NCI-H226 (cell line): ENCODE measurements at regions not wholly inside any gene's neighbourhood (a gene's known extent, or its start where the extent isn't known, plus 50 kb on each side); places are given as distances from the start of the nearest gene placed in this dataset.
"Not testable (repeated sequence)": the region's sequence is repeated elsewhere in the genome, so short reads cannot be mapped to it uniquely, and the experiment has no call there.

Experiments used
- DNase-seq: peaks from one replicate; pipeline ENCODE4 v3.0.0-alpha.2; 2015

DNA sequence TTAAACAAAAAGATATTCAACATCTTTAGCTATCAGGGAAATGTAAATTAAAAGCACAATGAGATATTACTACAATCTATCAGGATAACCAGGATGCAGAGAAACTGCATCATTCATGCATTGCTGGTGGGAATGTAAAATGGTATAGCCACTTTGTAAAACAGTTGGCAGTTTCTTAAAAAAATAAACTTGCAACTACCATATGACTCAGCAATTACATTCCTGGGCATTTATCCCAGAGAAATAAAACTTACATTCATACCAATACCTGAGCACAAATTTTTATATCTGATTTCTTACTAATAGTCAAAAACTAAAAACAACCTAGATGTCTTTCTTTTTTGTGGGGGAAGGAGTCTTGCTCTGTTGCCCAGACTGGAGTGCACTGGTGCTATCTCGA lies 190.3 kb upstream of the TAB2 start:
- DNase-seq: no peak

DNA sequence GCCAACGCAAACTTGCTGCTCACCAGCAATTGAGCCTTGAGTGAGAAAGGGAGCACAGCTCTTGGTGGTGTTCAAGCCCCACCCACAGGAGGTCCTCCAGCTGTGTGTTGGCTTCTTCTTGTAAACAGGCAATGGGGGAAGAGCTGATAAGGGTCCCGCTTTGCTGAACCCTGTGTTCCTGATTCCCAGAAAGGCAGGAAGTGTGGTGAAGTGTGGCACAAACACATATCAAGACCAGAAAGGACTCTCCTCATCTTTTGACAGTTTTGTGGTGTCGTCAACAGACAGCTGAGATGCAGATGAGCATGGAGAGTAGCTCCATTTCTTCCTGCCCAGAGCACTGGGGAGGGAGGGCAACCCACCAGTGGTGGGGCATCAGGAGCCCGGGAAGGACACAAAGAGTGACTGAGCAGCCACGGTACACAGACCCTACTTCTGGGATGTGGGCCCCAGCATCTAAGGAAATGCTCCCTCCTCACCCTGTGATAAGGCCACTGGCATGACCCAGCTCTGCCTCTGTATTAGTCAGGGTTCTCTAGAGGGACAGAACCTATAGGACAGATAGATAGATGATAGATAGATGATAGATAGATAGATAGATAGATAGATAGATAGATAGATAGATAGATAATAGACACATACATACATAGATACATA lies 188.9 kb upstream of the TAB2 start:
- DNase-seq: no peak

DNA sequence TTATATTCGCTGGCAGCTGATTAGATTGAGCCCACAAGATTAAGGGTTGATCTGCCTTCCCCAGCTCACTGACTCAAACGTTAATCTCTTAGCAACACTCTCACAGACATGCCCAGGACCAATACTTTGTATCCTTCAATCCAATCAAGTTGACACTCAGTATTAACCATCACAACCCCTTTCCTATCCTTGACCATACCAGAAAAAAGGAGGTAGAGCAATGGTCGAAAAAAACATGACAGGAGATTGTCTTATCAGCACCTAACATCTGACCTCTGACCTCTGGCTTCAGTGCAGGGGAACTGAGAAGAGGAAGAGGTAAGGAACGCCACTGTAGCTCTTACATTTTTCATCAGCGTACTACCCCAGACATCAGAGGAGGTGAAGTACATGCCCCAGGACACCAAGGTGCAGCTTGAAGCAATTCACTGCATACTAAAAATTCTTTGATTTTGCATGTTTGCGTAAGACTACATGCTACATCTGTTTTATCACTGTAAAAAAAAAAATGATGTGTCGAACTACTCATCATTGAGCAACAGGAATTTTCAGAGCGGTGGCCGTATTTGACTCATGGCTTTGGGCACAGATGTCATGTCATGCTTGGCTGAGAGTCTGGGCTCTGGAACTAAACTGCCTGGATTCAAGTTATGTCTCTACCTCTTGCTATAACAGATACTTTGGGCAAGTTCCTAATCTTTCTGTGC lies 188.0 kb upstream of the TAB2 start:
- DNase-seq: peak; percentile 42

DNA sequence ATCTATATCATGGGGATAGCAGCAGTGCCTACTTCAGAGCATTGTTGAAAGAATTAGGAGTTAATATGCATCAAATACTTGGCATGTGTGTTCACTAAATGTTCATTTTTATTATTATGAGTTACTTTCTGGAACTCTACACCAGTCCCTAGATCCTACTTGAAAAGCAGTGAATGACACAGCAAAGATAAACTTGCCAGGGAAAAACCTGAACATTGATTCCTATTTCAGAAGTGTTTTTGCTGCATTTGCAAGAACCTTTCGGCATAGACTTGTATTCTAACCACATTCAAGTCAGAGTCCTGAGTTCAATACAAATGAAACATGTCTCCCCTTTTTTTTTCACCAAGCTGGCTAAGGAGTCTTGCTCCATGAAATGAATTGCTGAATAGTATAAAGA lies 187.4 kb upstream of the TAB2 start:
- DNase-seq: no peak

GRCh38 chr6:149130508-149130907 lies 187.0 kb upstream of the TAB2 start:
- no peak for DNase-seq

DNA sequence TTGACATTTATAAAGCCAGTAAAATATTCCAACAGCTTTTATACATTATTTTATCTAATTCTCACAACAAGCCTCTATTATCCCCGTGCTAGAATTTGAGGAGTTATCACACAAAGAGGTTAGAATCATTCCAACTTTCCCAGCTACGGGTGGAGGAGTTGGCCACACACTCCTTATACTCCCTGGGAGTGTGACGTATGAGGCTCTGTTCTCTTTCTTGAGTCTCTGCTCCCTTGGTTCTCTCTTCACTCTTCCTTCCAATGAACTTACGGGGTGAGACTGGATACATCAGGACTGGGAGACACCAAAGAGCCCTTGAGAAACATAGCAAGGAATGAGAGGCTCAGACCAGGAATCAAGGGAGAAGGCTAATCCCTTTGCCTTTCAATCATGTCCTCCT lies 185.6 kb upstream of the TAB2 start:
- no peak for DNase-seq

GRCh38 chr6:149132336-149132735 lies 185.2 kb upstream of the TAB2 start:
- DNase-seq: no peak

DNA sequence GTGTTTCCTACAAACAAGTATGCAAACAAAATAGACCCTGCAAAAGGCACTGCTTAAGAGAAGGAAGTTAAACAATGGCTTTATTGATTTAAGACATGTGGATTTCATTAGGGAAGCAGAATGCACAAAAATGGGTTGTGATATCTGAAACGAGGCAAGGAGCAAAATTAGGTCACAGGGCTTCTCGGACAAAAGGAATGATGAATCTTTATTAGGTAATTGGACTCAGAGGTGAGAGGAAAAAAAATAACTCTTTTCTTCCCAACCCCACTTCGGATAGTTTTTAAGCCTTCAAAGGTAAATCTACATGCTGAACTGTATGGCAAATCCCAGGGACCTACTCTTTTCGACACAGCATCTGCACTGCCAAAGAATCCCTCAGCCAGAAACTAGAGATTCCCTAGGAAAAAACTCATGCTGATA lies 183.0 kb upstream of the TAB2 start:
- DNase-seq: no peak

DNA sequence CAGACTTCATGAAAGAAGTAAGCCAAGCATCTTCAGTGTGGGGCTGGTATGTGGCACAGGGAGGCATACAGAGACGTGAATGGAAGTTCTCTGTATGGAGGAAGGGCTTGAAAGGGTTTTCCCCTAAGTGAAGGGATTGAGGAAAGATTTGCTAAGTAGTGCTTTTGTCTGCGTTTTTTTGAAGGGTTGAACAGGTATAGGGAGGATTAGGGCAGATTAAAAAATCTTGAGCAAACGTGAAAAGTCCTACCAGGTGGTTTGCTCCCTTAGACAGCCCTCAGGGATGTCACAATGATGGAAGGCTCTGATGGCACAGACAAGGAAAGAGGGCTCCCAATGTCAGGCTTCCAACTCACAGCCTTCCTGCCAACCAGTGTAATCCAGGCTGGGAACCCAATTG lies 181.7 kb upstream of the TAB2 start:
- no peak for DNase-seq

DNA sequence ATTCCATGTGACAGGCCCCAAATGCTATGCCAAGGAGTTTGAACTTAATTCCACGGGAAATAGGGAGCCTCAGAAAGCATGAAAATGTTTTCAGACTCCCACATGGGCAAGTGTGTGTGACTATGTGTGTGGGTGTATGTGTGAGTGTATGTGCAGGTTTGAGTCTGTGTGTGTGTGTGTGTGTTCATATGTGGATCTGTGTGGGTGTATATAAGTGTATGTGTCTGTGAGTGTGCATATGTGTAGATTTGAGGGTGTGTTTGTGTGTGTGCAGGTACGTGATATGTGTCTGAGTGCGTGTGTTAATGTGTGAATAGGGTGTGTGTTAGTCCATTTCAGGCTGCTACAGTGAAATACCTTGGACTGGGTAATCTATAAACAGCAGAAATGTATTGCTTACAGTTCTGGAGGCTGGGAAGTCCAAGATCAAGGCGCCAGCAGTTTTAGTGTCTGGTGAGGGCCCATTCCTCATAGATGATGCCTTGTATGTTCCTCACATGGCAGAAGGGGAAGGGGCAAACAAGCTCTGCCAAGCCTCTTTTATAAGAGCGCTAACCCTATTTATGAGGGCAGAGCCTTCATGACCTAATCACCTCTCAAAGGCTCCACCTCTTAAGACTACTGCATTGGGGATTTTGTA lies 181.1 kb upstream of the TAB2 start:
- no peak for DNase-seq

- DNase-seq: no peak
Measured at GRCh38 chr6:149136913-149137286, 180.6 kb upstream of the TAB2 start.

DNA sequence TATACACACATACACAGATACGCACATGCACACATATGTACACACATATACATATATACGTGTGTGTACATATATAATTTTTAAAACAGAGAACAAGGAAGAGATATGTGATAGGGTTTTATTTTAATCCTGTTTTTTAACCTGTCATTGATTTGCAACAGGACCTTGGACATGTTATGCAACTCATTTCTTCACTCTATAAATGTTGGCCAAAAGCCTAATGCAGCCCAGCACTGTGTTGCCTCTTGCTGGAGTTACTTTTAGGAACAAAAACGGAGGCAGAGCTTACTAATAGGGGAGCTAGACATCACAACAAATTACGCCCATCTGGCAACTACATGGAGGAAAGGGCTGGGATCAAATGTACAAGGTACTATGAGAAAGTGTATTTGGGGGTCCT lies 179.9 kb upstream of the TAB2 start:
- no peak for DNase-seq

DNA sequence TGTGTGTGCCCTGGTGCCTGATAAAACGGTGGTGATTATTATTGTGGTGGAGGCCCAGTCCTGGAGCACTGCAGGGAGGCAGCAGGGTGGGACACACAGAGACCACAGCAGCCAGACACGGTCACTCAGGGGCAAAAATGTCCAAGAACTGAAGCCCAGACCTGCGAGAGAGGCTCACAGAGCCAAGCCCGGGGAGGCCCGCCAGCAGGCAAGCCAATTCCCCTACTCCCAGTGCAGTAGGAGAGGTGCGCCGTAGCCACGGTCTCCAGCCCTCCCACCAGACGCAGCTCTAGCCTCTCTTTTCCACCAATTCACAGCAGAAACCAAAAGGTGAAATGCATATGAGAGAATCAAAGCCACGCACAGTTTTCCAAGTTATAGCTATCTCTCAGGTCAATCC lies 179.4 kb upstream of the TAB2 start:
- DNase-seq: no peak

- no peak for DNase-seq
Measured at GRCh38 chr6:149138699-149139294, 178.7 kb upstream of the TAB2 start.

DNA sequence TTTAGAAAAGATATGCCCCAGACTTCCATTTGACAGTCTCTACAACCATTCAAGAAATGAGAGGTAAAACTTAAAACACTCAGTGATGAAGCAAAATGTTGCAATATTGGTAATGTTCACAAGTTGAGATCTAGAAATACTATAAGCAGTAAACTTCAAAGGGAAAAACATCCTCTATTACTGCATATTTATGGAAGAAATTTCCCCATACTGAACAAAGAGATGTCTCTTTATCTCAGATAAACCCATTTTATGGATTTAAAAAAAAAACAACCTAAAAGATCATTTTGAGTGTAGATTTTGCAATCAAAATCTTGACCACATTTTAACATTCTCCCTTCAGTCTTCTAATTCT lies 177.8 kb upstream of the TAB2 start:
- DNase-seq: no peak

- DNase-seq: no peak
Measured at GRCh38 chr6:149140137-149140909, 177.2 kb upstream of the TAB2 start.

DNA sequence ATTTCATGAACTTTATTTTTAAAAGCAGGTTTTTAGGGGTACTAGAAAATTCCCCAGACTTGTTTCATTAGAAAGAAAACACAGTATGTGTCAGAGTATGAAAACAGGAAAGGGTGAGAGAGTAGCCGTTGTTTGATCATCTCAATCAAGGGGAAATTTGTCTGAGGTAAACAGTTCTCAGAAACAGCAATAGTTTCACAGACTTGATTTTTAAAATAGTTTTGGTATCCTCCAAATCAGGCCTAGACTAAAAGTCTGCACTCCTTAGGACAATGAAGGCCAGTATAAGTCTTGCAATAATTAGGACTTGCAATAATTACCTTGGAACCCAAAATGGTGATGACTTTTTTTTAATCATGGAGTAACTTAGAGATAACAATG lies 176.6 kb upstream of the TAB2 start:
- DNase-seq: no peak

DNA sequence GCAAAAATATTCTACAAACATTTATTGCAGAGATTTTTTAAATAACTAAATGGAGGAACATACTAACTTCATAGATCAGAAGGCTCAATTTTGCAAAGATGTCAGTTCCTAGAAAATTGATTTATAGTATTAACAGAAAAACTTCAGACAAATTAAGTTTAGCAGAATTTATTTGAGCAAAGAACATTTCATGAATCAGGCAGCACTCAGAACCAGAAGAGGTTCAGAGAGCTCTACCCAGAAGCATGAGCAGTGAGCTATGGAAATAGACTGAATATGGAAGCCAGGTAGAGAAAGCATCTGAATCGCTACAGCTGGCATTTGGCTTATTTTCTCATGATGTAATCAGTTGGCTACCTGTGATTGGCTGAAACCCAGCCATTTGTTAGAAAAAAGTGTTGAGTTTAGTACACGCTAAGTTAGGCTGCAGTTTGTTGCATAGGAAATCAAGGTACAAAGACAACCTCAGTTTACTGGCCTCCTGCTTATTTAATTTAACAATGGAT lies 174.5 kb upstream of the TAB2 start:
- no peak for DNase-seq

- DNase-seq: not testable (repeated sequence)
Measured at GRCh38 chr6:149145800-149146199, 171.7 kb upstream of the TAB2 start.

GRCh38 chr6:149147195-149147594 lies 170.3 kb upstream of the TAB2 start:
- peak; percentile 13 for DNase-seq

- peak; percentile 83 for DNase-seq
Measured at GRCh38 chr6:149147938-149148718, 169.4 kb upstream of the TAB2 start.

GRCh38 chr6:149149653-149150052 lies 167.9 kb upstream of the TAB2 start:
- DNase-seq: no peak
